ENCODE measurements at regions not wholly inside any gene's neighbourhood (a gene's known extent, or its start where the extent isn't known, plus 50 kb on each side); places are given as distances from the start of the nearest gene placed in this dataset.

GRCh38 chr3:177613901-177614300 lies 416.6 kb upstream of the TBL1XR1 start:
- TF ChIP-seq CTCF (conservative IDR thresholded peaks at IDR 0.05) = no peak
- TF ChIP-seq ZFX (IDR thresholded peaks at IDR 0.05) = no peak
- no peak overlapping the region for H3K27ac ChIP-seq

GRCh38 chr3:177615015-177615414 lies 417.7 kb upstream of the TBL1XR1 start:
- TF ChIP-seq CTCF (conservative IDR thresholded peaks at IDR 0.05) (no peak), ZFX (IDR thresholded peaks at IDR 0.05) (no peak)
- H3K27ac ChIP-seq = peak overlapping the region; percentile 62; the same call in 1 of the 2 replicates

- peak overlapping the region; percentile 97 for H3K27ac ChIP-seq
- TF ChIP-seq ZFX (IDR thresholded peaks at IDR 0.05) = no peak
Measured at GRCh38 chr3:177618873-177619733, 421.8 kb upstream of the TBL1XR1 start.

- peak overlapping the region; percentile 97 for H3K27ac ChIP-seq
- TF ChIP-seq ZFX (IDR thresholded peaks at IDR 0.05) (no peak), CTCF (conservative IDR thresholded peaks at IDR 0.05) (no peak)
Measured at GRCh38 chr3:177620073-177620472, 422.8 kb upstream of the TBL1XR1 start.

- TF ChIP-seq ZFX (IDR thresholded peaks at IDR 0.05) (no peak), CTCF (conservative IDR thresholded peaks at IDR 0.05) (peak; percentile 20)
Measured at GRCh38 chr3:177622520-177622919, 425.2 kb upstream of the TBL1XR1 start.

GRCh38 chr3:177622982-177623617 lies 425.8 kb upstream of the TBL1XR1 start:
- peak overlapping the region; percentile 68; the same call in 1 of the 2 replicates for H3K27ac ChIP-seq
- peak; percentile 52; the same call in 1 of the 2 replicates for TF ChIP-seq ZFX (IDR thresholded peaks at IDR 0.05)
- TF ChIP-seq CTCF (conservative IDR thresholded peaks at IDR 0.05) = no peak

More at GRCh38 chr3:177622520-177622919, 425.2 kb upstream of the TBL1XR1 start:
- peak overlapping the region; percentile 68; the same call in 1 of the 2 replicates for H3K27ac ChIP-seq

- H3K27ac ChIP-seq = peak overlapping the region; percentile 76; the same call in 1 of the 2 replicates
- TF ChIP-seq CTCF (conservative IDR thresholded peaks at IDR 0.05) = peak; percentile 23
- TF ChIP-seq ZFX (IDR thresholded peaks at IDR 0.05) = no peak
Measured at GRCh38 chr3:177624528-177625495, 427.5 kb upstream of the TBL1XR1 start.

Measured in C4-2B (cell line).